K562 (cell line): ENCODE measurements at regions not wholly inside any gene's neighbourhood (a gene's known extent, or its start where the extent isn't known, plus 50 kb on each side); places are given as distances from the start of the nearest gene placed in this dataset.

Source experiments
- ATAC-seq: fragments of 200-7000 bp; cut with Tn5 transposase; 3 replicates; pipeline ENCODE4 v1.9.1; 2020; ENCODE audit warnings: moderate library complexity
- BruUV-seq: library from RNA; stranded (reverse); fragments of 400-500 nt; replicated peaks from 2 replicates; lab custom pipeline; 2021; lab: Mats Ljungman, UMichigan
- CTCF ChIA-PET: fragments of 300-600 bp; formaldehyde crosslinking; extraction: SDS; loops from one replicate; lab custom pipeline; 2021; ENCODE audit warnings: low intra/inter-chr PET ratio; lab: Yijun Ruan, JAX
- POLR2A ChIA-PET: fragments of 300-600, 350-650 bp; sonication (Branson Sonifier 250); formaldehyde crosslinking; extraction: SDS; loops from one replicate; lab custom pipeline; 2021; ENCODE audit warnings: antibody characterized with exemption, inconsistent platforms; lab: Yijun Ruan, JAX
- DNase-seq, 4 experiments: peaks; one replicate each; pipeline versions ENCODE4 v3.0.0 to v3.0.0-alpha.2; 2011 to 2018; ENCODE audit warnings: low spot score in 3 of 4, mixed read lengths in 3 of 4; ENCODE audit errors: extremely low read depth in 1 of 4
- FAIRE-seq: peaks from 2 replicates; lab custom pipeline; 2011; peaks lifted over from hg19 to GRCh38; lab: Jason Lieb, UNC
- H2AFZ ChIP-seq: 2 replicates; pipeline ENCODE4 v1.6.0; 2011; ENCODE audit warnings: low read depth, low read length, control low read depth, inconsistent platforms
- H3K27ac ChIP-seq: fragments of 200-600 bp; 3 replicates; pipeline ENCODE4 v1.8.0; 2011; ENCODE audit warnings: low read depth, mild to moderate bottlenecking, control low read depth, inconsistent platforms, low read length, moderate library complexity, mixed read lengths; ENCODE audit errors: extremely low read depth
- H3K27me3 ChIP-seq, 2 experiments: fragments of 300-600 bp in 1 of 2; 2 replicates in 1 of 2; 3 replicates in 1 of 2; pipeline versions ENCODE4 v1.6.0 to v1.8.0; 2011; ENCODE audit warnings: inconsistent platforms in 2 of 2, low read length in 2 of 2, mild to moderate bottlenecking in 1 of 2, mixed read lengths in 1 of 2, moderate library complexity in 1 of 2; ENCODE audit not compliant: control insufficient read depth in 2 of 2, insufficient read depth in 2 of 2
- H3K36me3 ChIP-seq: fragments of 300-600 bp; 3 replicates; pipeline ENCODE4 v1.8.0; 2011; ENCODE audit warnings: mild to moderate bottlenecking, low read length, inconsistent platforms; ENCODE audit not compliant: control insufficient read depth, insufficient read depth
- H3K4me1 ChIP-seq, 2 experiments: fragments of 200-600 bp in 1 of 2; replicated peaks in 1 of 2; 2 replicates in 1 of 2; 3 replicates in 1 of 2; pipeline versions ENCODE4 v1.5.1 to v1.8.0; 2011; ENCODE audit warnings: inconsistent platforms in 2 of 2, low read length in 2 of 2, mild to moderate bottlenecking in 1 of 2, mixed read lengths in 1 of 2, moderate library complexity in 1 of 2; ENCODE audit not compliant: control insufficient read depth in 2 of 2, insufficient read depth in 2 of 2
- H3K4me2 ChIP-seq: 2 replicates; pipeline ENCODE4 v1.6.1; 2011; ENCODE audit warnings: low read length, control low read depth, inconsistent platforms, mixed read lengths; ENCODE audit not compliant: insufficient read depth
- H3K4me3 ChIP-seq: fragments of 200-600 bp; sonication (generic), shearing (Covaris generic); 2 replicates; pipeline ENCODE4 v1.5.1; 2016; ENCODE audit warnings: control low read depth, inconsistent platforms
- H3K79me2 ChIP-seq: fragments of 200-600 bp; 3 replicates; pipeline ENCODE4 v1.8.0; 2011; ENCODE audit warnings: low read length, inconsistent platforms; ENCODE audit not compliant: control insufficient read depth, insufficient read depth
- H3K9ac ChIP-seq, 2 experiments: 2 replicates each; pipeline versions ENCODE4 v1.6.0 to v1.6.1; 2011; ENCODE audit warnings: low read depth in 2 of 2, low read length in 2 of 2, control low read depth in 1 of 2, inconsistent platforms in 1 of 2, mild to moderate bottlenecking in 1 of 2, mixed read lengths in 1 of 2; ENCODE audit not compliant: insufficient read depth in 1 of 2
- H3K9me1 ChIP-seq: one replicate; pipeline ENCODE4 v1.6.0; 2011; ENCODE audit warnings: inconsistent platforms, mild to moderate bottlenecking, low read length, moderate library complexity; ENCODE audit not compliant: control insufficient read depth, insufficient read depth
- H3K9me3 ChIP-seq: replicated peaks from 2 replicates; pipeline ENCODE4 v1.5.1; 2011; ENCODE audit warnings: low read depth, low read length, inconsistent platforms; ENCODE audit not compliant: control insufficient read depth, insufficient read depth
- H4K20me1 ChIP-seq: replicated peaks from 2 replicates; pipeline ENCODE4 v1.6.1; 2011; ENCODE audit warnings: low read length, inconsistent platforms, mixed read lengths; ENCODE audit not compliant: control insufficient read depth, insufficient read depth
- BHLHE40 ChIP-seq: IDR thresholded peaks from 2 replicates; pipeline ENCODE4 v1.6.1; 2011; ENCODE audit warnings: low read length, improper control_type of control experiment
- C11orf30 ChIP-seq: fragments of 450-650 bp; IDR thresholded peaks from 2 replicates; pipeline ENCODE4 v1.6.1; 2016; ENCODE audit warnings: low read depth, mild to moderate bottlenecking
- CC2D1A ChIP-seq: fragments of 450-650 bp; IDR thresholded peaks from 2 replicates; pipeline ENCODE4 v1.6.1; 2017; ENCODE audit warnings: mild to moderate bottlenecking
- DDX20 ChIP-seq: fragments of 450-650 bp; IDR thresholded peaks from 2 replicates; pipeline ENCODE4 v1.6.1; 2016; ENCODE audit warnings: missing genetic modification characterization, low read depth, mild to moderate bottlenecking, missing compliant biosample characterization, moderate library complexity
- GMEB1 ChIP-seq: fragments of 250-450 bp; sonication (Bioruptor Pico); IDR thresholded peaks from 2 replicates; pipeline ENCODE4 v1.4.0; 2020; ENCODE audit warnings: mild to moderate bottlenecking
- HDAC6 ChIP-seq: IDR thresholded peaks from 2 replicates; pipeline ENCODE4 v1.6.1; 2012; ENCODE audit warnings: low read depth, mild to moderate bottlenecking, control low read depth, inconsistent platforms, low read length, moderate library complexity
- KLF1 ChIP-seq: fragments of 450-650 bp; IDR thresholded peaks from 2 replicates; pipeline ENCODE4 v1.6.1; 2016; ENCODE audit warnings: missing genetic modification characterization, missing compliant biosample characterization
- MTA1 ChIP-seq: fragments of 450-650 bp; IDR thresholded peaks from 2 replicates; pipeline ENCODE4 v1.6.1; 2017; ENCODE audit warnings: borderline replicate concordance
- MTA2 ChIP-seq: fragments of 450-650 bp; IDR thresholded peaks from 2 replicates; pipeline ENCODE4 v1.6.1; 2016; ENCODE audit warnings: low read depth
- RB1 ChIP-seq: fragments of 450-650 bp; IDR thresholded peaks from 2 replicates; pipeline ENCODE4 v1.6.1; 2017; ENCODE audit warnings: low read depth, mild to moderate bottlenecking
- SMAD4 ChIP-seq: fragments of 250-450 bp; sonication (Bioruptor Pico); conservative IDR thresholded peaks from 2 replicates; pipeline ENCODE4 v1.8.0; 2021; ENCODE audit warnings: inconsistent platforms, mild to moderate bottlenecking, moderate library complexity
- THAP7 ChIP-seq: fragments of 250-450 bp; sonication (Bioruptor Pico); IDR thresholded peaks from 2 replicates; pipeline ENCODE4 v1.5.0; 2021
- THRB ChIP-seq: fragments of 450-650 bp; formaldehyde crosslinking; conservative IDR thresholded peaks from 2 replicates; pipeline ENCODE4 v1.4.0; 2022; ENCODE audit warnings: mild to moderate bottlenecking, missing genetic modification characterization
- USF2 ChIP-seq: sonication (generic); formaldehyde crosslinking; IDR thresholded peaks from 2 replicates; pipeline ENCODE4 v1.5.0; 2020; ENCODE audit warnings: missing genetic modification reagents
- ZNF354B ChIP-seq: fragments of 250-450 bp; sonication (Bioruptor Pico); IDR thresholded peaks from 2 replicates; pipeline ENCODE4 v1.4.0; 2020
- ZNF518B ChIP-seq: fragments of 250-450 bp; sonication (Bioruptor Pico); IDR thresholded peaks from 2 replicates; pipeline ENCODE4 v1.5.0; 2021; ENCODE audit warnings: mild to moderate bottlenecking, moderate library complexity
- in situ Hi-C: fragments of 300-500 bp; cut with MboI; formaldehyde crosslinking; loops from 4 replicates; pipeline ENCODE4 v1.15.0; 2018; ENCODE audit warnings: inconsistent platforms, mixed read lengths
- intact Hi-C: fragments of 100-400 bp; cut with micrococcal nuclease; formaldehyde crosslinking; loops from 2 replicates; pipeline ENCODE4 v1.14.2; 2022

- TF ChIP-seq DDX20 (tag) = no peak
- TF ChIP-seq ZNF518B (CRISPR knock-in tag) = no peak
- TF ChIP-seq MTA2 = no peak
- TF ChIP-seq BHLHE40 = no peak
- TF ChIP-seq KLF1 (tag) = no peak
- TF ChIP-seq MTA1 = no peak
- no peak for TF ChIP-seq THRB (CRISPR knock-in tag)
- TF ChIP-seq C11orf30 = no peak
These were observed 95.1 kb upstream of the ZPLD1 start (continued) for GRCh38 chr3:102339671-102340070.

- no peak overlapping the region for H3K4me3 ChIP-seq
- intact Hi-C loops = no loop called here
- H3K79me2 ChIP-seq = no peaks in the 10 kb centered on the region
- in situ Hi-C loops = no loop called here
- H3K4me1 ChIP-seq = no peaks in the 10 kb centered on the region
- no peak overlapping the region for H3K4me2 ChIP-seq
- ATAC-seq (no peak), FAIRE-seq (no peak)
- no peaks in the 10 kb centered on the region for H3K27me3 ChIP-seq
- no peak overlapping the region for H3K9ac ChIP-seq
- no peaks in the 10 kb centered on the region for H4K20me1 ChIP-seq
- H3K36me3 ChIP-seq = no peaks in the 10 kb centered on the region
- no peak overlapping the region for H3K27ac ChIP-seq
- TF ChIP-seq RB1 (no peak), CC2D1A (no peak), GMEB1 (CRISPR knock-in tag) (no peak), HDAC6 (no peak), ZNF354B (CRISPR knock-in tag) (no peak), USF2 (no peak), SMAD4 (CRISPR knock-in tag) (no peak), THAP7 (CRISPR knock-in tag) (no peak)
- TF ChIP-seq, all 486 proteins: peak for 0
- CTCF ChIA-PET = no interaction called here
- POLR2A ChIA-PET = no interaction called here
- no peak overlapping the region for H2AFZ ChIP-seq
- no peak for DNase-seq
- no TSS peak for BruUV-seq
- no peaks in the 10 kb centered on the region for H3K9me3 ChIP-seq
- H3K9me1 ChIP-seq = no peaks in the 10 kb centered on the region
These were observed 87.9 kb upstream of the ZPLD1 start for GRCh38 chr3:102346897-102347296.
